ENCODE measurements at regions not wholly inside any gene's neighbourhood (a gene's known extent, or its start where the extent isn't known, plus 50 kb on each side); places are given as distances from the start of the nearest gene placed in this dataset.

GRCh38 chrX:118167361-118167760 lies 50.8 kb upstream of the KLHL13 start:
- TF ChIP-seq CTCF (IDR thresholded peaks at IDR 0.05; ENCODE audit: insufficient read depth, low read depth, low read length) (no peak), EZH2 (IDR thresholded peaks at IDR 0.05; ENCODE audit: insufficient read depth, low read length) (no peak)
